HT-29 (cell line): ENCODE measurements at regions not wholly inside any gene's neighbourhood (a gene's known extent, or its start where the extent isn't known, plus 50 kb on each side); places are given as distances from the start of the nearest gene placed in this dataset.
A peak's percentile ranks its signal among the peaks of the same experiment; 100 is the strongest.
"Not testable (repeated sequence)": the region's sequence is repeated elsewhere in the genome, so short reads cannot be mapped to it uniquely, and the experiment has no call there.

Experiments
- DNase-seq: peaks from one replicate; pipeline ENCODE4 v3.0.0-alpha.2; 2015; ENCODE audit warnings: low spot score

DNA sequence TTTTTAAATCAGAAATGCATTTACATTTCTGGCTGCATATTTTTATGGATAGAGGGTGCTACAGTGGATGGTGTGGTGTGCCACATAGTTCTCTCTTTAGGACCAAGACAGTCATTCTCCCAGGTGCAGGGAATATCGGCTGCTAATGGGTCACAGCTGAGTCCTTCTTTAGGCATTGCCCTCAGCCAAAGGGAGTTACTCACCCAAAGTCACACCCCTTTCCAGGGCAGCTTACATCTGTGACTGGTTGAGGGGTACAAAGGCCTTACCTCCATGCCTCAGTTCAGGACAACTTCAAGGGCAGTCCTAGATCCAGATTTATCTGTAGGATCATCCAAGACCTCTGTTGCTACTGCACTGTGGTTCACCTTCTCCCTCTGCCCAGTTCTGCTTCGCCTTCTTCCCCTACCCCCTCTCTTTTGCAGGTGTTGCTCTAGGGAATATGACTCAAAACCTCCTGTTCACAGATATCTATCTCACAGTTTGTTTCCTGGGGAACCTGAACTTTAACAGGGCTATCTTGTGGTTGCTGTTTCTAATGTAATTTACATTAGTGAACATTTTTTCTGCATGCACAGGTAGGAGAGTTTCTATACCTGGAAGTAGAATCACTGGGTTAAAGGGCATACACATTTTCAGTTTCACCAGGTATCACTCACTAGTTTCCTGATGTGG lies 413.9 kb downstream of the RPS6KC1 start:
- peak; percentile 31 for DNase-seq

DNA sequence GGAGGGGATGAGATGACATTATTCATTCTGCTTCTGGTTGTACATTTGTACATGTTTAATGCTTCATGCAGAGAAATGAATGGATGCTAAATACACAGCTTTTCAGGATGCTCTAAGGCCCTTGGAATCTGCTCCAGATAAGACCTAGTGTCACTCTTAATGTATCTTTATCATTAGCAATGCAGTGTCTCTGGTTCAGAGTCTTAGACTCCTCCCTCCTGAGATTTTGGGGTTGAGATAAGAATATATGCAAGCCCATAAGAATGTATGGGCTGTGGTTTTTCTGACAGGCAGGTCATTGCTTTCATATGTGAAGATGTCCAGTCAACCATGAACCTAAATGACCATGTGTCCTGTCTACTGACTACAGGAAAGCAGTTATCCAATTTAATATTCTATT lies 415.5 kb downstream of the RPS6KC1 start:
- DNase-seq = no peak

DNA sequence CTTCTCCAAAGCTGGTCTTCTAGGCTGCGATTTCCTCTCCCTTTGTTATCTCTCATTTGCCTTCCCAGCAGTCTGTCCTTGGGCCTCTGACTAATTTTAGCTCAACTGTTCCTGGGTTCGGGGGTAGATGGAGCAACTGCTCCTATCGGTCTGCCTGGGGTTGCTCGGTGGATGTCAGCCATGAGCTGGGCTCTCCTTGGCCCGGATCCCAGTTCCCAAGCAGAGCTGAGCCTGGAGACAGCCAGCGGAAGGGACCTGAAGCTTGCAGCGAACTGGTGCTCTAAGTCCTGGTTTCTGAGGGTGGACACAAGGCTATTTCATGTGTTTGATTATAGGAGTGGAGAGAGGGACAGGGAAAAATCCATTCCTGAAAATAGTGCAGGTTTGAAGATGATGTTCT lies 423.0 kb downstream of the RPS6KC1 start:
- DNase-seq = no peak

DNA sequence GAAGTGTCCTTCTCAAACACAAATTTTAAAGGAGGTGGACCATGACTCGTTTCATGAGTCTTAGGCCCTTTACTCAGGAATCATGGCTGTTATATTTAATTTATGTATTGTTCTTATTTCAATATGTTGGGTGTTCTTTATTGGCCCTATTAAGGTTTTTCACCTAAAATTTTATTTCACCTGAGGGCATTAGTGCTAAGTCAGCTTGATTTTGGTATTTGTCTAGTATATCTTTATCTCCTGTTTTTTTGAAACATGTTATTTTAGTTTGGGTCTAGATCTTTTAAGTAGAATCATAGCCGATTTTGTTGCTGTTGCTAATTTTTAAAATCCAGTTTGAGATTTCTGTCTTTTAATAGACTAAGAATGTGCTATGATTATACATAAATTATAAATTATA lies 430.4 kb downstream of the RPS6KC1 start:
- DNase-seq = no peak

DNA sequence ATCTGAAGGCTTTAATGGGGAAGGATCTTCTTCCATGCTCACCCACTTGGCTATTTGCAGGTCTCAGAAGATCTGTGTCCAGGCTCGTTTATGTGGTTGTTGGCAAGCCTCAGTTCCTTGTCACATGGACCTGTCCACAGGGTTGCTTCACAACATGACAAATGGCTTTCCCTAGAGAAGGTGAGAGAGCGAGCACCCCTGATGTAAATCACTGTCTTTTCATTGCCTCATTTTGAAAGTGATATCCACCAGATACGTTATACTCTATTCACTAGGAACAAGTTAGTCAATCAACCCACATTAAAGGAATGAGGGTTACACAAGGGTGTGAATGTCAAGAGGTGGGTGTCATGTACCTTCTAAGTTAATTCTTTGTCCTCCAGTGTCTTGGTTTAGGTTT lies 433.3 kb downstream of the RPS6KC1 start:
- no peak for DNase-seq

DNA sequence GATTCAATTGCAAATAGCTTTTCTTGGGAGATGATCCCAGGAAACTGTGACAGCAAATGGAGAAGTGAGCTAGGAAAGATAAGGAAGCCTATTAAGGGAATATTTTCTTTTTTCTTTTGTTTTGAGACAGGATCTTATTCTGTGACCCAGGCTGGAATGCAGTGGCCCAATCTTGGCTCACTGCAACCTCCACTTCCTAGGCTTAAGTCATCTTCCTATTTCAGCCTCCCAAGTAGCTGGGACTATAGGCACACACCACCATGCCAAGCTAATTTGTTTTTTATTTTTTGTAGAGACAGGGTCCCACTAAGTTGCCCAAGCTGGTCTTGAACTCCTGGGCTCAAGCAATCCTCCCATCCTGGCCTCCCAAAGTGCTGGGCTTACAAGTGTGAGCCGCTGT lies 433.7 kb downstream of the RPS6KC1 start:
- no peak for DNase-seq

DNA sequence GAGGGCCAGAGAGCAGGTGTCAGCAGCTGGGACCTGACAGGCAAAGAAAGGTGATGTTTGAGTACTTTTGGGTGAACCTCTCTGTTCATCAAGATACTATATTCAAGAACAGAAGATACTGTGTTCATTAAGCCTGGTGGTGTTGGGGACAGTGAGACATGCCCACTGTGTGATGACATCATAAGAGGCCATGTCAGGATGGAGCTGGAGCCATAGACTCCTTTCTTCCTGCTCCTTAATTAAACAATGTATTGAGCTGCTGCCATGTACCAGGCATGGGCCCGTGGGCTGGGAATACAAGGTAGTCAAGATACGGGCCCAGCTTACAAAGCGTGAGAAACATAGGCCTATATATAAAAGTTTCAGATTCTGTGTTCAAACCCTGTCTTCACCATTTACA lies 435.4 kb downstream of the RPS6KC1 start:
- no peak for DNase-seq

DNA sequence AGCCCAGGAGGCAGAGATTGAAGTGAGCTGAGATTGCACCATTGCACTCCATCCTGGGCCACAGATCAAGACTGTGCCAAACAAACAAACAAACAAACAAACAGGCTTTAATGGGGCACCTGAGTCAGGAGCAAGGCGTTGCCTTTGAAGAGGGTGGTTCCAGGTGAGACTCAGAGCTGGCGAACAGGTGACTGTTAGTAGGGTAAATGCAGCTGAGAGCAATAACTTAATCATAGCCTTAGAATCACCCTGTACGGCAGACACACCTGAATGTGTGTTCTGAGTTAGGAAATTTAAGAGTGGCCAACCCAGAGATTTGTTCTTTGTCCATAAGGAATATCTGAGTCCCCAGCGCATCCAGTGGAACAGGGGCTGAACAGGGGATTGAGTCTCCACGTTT lies 440.4 kb downstream of the RPS6KC1 start:
- DNase-seq = no peak

DNA sequence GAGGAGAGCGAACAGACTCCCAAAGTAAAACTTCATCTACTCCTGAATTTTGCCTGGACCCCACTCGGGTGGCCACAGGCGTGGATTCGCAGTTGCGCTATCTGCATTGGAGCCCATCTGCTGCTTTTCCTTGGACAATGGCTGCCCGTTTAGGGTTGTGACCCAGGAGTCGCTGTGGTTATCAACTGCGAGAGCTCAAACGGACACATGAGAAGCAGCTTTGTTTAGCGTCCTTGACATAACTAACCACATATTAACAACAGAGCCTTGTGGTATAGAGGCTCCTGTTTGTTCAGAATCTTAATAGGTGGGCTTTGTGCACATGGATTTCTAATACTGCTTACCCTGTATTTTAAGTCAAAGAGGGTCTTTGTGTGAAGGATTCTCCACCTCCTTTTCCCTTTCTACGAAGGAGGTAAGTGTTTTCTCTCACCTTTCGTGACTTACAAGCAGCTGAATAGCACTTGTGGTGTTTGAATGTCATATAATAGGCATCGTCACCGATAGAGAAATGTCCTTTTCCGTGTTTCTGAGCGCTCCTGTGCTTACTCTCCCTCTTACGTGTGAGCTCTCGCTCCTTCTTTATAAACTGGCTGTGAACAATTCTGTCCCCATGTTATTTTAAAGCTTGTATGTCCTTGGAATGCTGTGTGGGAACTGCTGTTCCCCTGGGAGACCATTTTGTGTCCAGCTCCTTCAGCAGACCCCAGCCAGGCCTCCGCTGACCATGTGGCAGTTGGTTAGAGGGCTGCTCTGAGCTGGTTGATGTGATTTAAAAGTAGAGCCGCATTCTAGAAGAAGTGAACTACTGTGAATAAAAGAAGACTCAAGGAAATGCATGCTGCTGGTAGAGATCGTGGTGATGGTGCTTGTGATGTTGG lies 441.4 kb downstream of the RPS6KC1 start:
- DNase-seq = no peak

DNA sequence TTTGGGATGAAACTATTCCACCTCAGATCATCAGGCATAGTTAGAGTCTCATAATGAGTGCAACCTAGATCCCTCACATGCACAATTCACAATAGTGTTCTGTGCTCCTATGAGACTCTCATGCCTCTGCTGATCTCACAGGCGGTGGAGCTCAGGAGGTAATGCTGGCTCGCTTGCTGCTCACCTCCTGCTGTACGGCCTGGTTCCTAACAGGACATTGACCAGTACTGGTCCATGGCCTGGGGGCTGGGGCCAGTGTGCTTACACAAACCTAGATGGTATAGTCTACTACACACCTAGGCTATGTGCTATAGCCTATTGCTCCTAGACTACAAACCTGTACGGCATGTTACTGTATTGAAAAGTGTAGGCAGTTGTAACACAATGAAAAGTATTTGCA lies 448.4 kb downstream of the RPS6KC1 start:
- no peak for DNase-seq

DNA sequence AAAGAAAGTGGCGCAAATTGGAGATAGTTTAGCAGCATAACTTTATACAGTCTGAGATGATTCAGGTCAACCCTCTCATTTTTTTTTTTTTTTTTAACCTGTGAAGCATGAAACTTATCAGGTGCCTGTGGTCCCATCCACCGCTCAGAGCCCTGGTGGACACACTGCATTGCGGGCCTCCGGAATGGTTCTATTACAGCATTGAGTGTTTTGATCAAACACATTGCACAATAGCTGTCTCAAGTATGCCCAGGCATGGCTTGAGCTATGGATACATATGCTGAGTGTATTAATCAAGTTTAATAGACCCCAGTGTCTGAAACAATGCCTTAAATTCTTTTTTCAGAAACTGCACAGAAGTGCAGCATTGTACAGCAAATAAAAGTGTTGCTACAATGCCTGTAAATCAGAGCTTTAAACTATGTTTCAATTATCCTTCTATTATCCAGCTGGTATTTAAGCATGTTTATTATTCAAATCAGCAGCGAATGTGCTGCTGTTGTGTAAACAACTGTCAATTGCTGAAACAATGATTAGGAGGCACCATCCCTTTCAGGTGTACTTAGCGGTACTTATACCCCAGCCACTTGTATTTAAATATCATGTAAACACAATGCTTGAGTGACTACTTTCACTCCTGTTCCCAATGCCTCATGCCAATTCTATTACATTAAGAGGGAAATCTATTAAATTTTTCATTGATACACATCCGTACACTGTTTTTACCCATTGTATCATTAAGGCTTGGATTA lies 456.6 kb downstream of the RPS6KC1 start:
- no peak for DNase-seq

DNA sequence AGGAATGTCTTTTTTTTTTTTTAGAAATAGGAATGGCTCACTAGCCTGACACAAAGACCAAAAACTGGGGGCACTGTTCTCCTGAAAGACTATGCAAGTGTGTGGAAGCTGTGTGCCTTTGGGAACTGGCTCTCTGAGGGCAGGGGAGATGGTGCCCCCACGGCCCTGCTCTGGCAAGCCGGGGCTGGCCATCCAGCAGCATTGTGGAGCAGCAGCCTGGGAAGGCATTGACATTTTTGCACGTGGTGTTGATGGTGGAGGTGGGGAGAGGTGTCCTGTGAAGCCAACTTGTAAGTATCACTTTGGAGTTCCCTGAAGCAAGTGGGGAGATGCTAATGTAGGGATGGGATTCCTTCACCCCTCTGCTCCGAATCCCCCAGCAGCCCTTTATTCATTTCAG lies 460.1 kb downstream of the RPS6KC1 start:
- no peak for DNase-seq

DNA sequence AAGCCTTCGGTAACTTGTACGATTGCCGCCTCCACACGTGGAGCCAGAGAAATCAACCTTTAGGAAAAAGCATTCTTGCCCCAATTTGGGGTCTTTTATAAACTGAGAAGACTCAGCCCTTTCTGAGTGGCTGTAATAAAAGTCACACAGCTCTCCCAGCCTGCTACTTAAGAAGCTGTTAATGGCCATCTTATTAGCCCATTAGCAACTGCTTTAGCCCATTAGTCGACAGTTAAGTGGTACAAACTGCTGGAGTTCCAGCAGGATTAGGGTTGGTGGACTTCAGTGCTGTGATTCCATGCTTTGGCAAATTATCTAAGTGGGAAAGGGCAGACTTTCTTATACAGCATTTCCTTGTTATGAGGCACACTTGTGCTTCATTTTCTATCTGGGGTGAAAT lies 461.3 kb downstream of the RPS6KC1 start:
- DNase-seq = no peak

DNA sequence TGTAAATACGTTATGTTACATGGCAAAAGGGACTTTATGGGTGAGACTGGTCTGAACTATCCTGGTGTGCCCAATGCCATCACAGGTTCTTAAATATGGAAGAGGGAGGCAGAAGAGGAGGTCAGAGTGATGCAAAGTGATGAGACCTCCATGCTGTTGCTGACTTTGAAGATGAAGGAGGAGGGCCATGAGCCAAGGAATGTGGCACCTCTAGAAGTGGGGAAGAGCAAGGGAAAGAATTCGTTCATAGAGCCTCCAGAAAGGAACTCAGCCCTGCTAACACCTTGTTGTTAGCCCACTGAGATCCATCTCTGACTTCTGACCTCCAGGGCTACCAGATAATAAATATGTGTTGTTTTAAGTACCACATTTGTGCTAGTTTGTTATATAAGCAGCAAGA lies 462.0 kb downstream of the RPS6KC1 start:
- DNase-seq = no peak

DNA sequence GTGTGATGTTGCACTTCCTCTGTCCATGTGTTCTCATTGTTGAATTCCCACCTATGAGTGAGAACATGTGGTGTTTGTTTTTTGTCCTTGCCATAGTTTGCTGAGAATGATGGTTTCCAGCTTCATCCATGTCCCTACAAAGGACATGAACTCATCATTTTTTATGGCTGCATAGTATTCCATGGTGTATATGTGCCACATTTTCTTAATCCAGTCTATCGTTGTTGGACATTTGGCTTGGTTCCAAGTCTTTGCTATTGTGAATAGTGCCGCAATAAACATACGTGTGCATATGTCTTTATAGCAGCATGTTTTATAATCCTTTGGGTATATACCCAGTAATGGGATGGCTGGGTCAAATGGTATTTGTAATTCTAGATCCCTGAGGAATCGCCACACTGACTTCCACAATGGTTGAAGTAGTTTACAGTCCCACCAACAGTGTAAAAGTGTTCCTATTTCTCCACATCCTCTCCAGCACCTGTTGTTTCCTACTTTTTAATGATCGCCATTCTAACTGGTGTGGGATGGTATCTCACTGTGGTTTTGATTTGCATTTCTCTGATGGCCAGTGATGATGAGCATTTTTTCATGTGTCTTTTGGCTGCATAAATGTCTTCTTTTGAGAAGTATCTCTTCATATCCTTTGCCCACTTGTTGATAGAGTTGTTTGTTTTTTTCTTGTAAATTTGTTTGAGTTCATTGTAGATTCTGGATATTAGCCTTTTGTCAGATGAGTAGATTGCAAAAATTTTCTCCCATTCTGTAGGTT lies 463.6 kb downstream of the RPS6KC1 start:
- DNase-seq = not testable (repeated sequence)

DNA sequence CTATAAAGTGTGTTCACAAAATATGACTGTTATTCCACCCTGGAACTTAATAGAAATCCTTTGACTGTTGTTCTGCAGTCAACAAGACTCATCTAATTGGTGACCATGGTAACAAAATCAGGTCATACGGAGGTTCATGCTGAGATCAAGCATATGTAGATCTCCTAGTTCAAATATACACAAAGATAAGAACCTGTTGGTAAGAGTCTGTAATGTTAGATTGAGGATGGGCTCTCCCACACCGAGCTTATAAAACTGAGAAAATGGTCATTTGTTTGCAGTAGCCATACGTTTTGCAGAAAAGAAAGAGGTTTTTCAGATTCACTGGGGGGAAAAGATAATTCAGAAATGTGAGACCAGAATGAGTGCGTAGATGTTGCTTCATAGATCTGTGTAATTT lies 468.1 kb downstream of the RPS6KC1 start:
- no peak for DNase-seq

DNA sequence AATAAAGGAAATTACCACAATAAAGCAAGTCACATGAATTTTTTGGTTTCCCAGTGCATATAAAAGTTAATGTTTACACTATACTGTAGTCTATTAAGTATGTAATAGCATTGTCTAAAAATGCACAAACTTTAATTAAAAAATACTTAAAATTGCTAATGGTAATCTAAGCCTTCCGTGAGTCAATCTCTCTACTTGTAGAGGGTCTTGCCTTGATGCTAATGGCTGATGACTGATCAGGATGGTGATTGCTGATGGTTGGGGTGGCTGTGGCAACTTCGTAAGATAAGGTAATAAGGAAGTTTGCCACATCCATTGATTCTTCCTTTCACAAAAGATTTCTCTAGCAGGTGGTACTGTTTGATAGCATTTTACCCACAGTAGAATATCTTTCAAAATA lies 466.6 kb upstream of the PROX1 start:
- DNase-seq = no peak

DNA sequence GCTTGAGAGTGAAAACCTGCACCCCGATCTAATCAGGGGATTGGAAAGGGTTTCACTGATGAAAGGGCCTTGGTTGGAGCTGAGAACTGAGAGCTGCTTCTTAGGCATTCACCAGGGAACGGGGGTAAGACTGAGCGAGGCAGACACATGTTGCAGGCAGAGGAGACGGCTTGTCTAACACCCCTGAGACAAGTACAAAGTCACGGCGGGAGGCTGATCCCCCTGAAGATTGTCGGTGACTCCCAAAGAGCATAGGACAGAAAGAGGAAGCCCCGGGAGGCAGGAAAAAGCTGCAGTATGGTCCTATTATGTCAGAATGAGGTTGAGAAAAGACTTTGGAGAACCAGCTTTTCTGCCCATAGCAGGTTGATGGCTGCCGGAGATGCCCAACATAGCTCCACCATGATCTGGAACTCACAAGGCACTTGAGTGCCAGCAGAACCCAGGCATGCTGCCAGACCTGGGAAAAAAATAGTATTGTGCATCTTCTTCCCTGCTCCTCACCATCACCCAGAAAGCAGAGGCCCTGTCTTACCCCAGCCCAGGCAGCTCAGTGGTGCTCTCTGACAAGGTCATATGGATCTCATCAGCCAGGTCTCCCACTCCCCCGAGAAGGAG lies 463.9 kb upstream of the PROX1 start:
- DNase-seq = no peak

DNA sequence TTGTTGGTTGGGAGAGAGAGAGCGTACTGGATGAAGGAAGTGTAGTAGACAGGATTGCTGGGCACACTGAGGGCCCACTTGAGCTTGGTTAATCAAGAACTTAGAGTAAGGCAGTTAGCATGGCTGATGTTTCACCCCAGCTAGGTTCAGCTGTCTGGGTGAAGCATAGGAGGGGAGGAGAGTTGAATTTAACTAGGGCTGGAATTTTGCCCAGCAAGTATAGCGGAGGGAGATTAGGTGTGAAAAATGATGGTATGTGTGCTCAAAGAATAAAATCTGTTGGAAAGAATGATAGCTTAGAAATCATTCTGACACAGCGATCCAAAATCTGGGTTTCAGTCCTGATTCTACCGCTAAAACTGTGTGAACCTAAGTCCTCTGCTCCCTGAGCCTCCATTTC lies 461.5 kb upstream of the PROX1 start:
- DNase-seq = no peak

DNA sequence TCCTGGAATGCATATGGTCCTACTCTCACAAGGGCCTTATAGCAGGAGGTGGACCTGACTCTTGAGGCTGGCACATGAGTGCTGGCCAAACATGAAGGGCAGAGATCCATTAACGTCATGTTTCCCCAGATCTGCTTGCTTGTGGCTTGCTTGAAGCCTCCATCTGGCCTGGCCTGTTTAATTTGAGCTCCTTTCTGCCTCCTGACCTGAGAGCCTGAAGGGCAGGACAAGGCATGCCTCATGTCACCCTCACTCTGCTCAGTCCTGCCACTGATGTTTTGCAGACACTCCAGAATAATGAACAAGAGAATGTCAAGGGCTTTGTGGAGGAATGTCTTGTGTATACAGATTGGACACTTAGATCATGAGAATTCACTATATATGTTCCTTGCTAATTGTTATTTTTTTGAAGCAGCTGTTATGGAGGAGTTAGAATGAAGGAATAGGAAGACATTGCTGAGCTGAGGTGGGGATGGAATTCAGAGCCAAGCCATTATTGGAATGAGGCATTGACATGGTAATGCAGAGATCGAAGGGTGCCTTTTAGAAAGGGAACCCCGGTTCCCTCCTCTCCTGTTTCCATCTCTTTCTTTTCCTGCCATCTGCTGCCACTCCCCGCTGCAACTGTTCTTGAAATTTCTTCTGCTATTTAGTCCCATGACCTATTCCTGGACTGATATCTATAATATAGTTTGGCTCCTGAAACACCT lies 457.0 kb upstream of the PROX1 start:
- no peak for DNase-seq
